HPDE6-E6E7 (cell line): ENCODE measurements at regions not wholly inside any gene's neighbourhood (a gene's known extent, or its start where the extent isn't known, plus 50 kb on each side); places are given as distances from the start of the nearest gene placed in this dataset.
"Not testable (repeated sequence)": the region's sequence is repeated elsewhere in the genome, so short reads cannot be mapped to it uniquely, and the experiment has no call there.

Experiments
- DNase-seq: peaks from one replicate; pipeline ENCODE4 v3.0.0; 2011; ENCODE audit warnings: missing footprints; ENCODE audit errors: extremely low spot score

DNA sequence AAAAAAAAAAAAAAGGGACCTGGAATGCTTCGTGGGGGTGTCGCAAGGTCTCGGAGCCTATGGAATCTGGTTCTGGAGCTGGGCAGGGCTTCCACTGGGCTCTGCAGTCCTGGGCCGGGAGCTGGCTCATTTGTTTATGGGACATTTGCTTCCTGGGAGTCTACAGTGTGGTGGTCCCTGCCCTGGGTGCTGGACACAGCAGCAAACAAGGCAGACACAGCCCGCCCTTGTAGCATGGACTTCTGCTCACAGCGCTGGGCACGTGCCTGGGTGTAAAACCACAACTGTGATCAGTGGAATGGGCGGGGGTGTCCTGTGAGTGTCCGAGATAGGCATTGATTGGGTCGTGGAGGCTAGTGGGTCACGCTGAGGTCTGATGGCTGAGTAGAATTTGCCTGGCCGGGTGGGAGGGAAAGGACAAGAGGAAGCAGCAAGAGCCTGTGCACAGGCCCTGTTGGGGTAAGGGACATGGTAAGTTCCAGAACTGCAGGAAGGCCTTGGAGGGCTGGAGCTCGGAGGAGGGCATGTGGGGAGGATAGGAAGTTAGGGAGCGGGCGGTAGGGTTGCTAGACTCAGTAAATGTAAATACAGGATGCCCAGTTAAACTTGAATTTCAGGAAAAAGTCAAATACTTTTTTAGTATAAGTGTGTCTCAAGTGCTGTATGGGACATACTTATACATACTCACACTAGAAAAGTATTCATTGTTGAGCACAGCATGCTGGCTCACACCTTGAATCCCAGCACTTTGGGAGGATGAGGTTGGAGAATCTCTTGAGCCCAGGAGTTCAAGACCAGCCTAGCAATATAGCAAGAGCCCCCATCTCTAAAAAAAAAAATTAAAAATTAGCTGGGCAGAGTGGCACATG lies 61.3 kb upstream of the PMEPA1 start:
- no peak for DNase-seq

DNA sequence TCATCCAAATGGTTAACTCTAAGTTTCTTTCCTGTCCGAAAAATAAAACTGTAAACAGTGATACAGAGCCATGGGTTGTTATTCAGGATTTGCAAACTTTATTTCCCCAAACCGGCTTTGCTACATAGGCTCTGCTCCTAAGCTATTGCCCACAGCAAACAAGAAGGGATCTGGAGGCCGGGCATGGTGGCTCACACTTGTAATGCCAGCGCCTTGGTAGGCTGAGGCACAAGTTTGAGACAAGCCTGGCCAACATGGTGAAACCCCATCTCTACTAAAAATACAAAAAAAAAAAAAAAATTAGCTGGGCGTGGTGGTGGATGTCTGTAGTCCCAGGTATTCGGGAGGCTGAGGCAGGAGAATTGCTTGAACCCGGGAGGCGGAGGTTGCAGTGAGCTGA lies 60.6 kb upstream of the PMEPA1 start:
- not testable (repeated sequence) for DNase-seq

GRCh38 chr20:57769756-57770155 lies 59.9 kb upstream of the PMEPA1 start:
- no peak for DNase-seq

DNA sequence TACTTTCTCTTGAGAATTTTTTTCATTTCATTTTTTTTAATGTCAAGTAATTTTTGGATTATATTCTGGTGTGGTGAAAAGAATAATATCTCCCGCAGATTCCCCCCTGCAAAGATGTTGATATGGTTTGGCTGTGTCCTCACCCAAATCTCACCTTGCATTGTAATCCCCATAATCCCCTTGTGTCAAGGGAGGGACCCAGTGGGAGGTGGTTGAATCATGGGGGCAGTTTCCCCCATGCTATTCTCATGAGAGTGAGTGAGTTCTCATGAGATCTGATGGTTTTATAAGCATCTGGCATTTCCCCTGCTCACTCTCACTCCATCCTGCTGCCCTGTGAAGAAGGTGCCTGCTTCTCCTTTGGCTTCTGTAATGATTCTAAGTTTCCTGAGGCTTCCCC lies 58.7 kb upstream of the PMEPA1 start:
- no peak for DNase-seq

GRCh38 chr20:57767441-57767840 lies 57.6 kb upstream of the PMEPA1 start:
- no peak for DNase-seq

- DNase-seq: no peak
Measured at GRCh38 chr20:57763235-57763595, 53.4 kb upstream of the PMEPA1 start.

GRCh38 chr20:57762531-57763234 lies 52.9 kb upstream of the PMEPA1 start:
- DNase-seq: no peak

DNA sequence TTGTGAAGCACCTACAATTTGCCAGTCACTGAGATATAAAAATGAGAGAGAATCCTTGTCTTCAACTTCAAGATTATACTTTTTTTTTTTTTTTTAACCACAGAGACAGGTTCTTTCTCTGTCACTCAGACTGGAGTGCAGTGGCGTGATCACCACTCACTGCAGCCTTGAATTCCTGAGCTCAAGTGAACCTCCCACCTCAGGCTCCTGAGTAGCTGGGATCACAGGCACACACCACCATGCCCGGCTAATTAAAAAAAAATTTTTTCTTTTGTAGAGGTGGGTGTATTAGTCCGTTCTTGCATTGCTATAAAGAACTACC lies 51.6 kb upstream of the PMEPA1 start:
- no peak for DNase-seq

GRCh38 chr20:57760698-57761412 lies 51.0 kb upstream of the PMEPA1 start:
- no peak for DNase-seq

- DNase-seq: no peak
Measured at GRCh38 chr20:57759724-57760123, 49.9 kb upstream of the PMEPA1 start.
